ENCODE measurements at regions not wholly inside any gene's neighbourhood (a gene's known extent, or its start where the extent isn't known, plus 50 kb on each side); places are given as distances from the start of the nearest gene placed in this dataset.

DNA sequence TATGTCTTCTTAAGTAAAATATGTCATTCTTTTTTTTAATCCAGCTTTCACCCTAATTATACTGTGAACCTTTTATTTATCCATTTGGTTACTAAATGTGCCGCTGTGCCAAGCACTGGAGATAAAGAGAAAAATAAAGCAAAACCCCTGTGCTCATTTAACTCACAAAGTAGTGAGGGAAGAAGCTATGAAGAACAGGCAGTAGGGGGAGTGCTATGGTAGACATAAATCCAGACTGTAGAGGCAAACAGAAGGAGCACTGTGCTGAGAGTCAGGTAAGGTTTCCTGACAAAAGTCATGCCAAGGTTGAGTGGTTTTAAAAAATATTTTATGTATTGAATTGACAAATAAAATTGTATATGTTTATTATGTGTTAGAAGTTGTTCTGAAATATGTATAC, 188.5 kb upstream of the SYT10 start:
- TF ChIP-seq, protein P1, sequence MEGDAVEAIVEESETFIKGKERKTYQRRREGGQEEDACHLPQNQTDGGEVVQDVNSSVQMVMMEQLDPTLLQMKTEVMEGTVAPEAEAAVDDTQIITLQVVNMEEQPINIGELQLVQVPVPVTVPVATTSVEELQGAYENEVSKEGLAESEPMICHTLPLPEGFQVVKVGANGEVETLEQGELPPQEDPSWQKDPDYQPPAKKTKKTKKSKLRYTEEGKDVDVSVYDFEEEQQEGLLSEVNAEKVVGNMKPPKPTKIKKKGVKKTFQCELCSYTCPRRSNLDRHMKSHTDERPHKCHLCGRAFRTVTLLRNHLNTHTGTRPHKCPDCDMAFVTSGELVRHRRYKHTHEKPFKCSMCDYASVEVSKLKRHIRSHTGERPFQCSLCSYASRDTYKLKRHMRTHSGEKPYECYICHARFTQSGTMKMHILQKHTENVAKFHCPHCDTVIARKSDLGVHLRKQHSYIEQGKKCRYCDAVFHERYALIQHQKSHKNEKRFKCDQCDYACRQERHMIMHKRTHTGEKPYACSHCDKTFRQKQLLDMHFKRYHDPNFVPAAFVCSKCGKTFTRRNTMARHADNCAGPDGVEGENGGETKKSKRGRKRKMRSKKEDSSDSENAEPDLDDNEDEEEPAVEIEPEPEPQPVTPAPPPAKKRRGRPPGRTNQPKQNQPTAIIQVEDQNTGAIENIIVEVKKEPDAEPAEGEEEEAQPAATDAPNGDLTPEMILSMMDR (IDR thresholded peaks at IDR 0.05; ENCODE audit: poor library complexity, severe bottlenecking), result no peak
- TF ChIP-seq POLR2AphosphoS5 (IDR thresholded peaks at IDR 0.05) (no peak), EP300 (conservative IDR thresholded peaks at IDR 0.05; ENCODE audit: poor library complexity, severe bottlenecking) (no peak), TAF1 (IDR thresholded peaks at IDR 0.05; ENCODE audit: low read depth) (no peak), MXI1 (conservative IDR thresholded peaks at IDR 0.05; ENCODE audit: poor library complexity, severe bottlenecking) (no peak), SMC3 (conservative IDR thresholded peaks at IDR 0.05; ENCODE audit: poor library complexity) (no peak)

All from neural cell (in vitro differentiated cells).